Large intestine (tissue), 3 donors: ENCODE measurements at regions not wholly inside any gene's neighbourhood (a gene's known extent, or its start where the extent isn't known, plus 50 kb on each side); places are given as distances from the start of the nearest gene placed in this dataset.
"Not testable (repeated sequence)": the region's sequence is repeated elsewhere in the genome, so short reads cannot be mapped to it uniquely, and the experiment has no call there.

ENCODE experiments used
- DNase-seq, 2 donors: peaks; one replicate each; pipeline versions ENCODE4 v3.0.0 to v3.0.0-alpha.2; 2013
- H3K27ac ChIP-seq: one replicate; pipeline ENCODE4 v1.5.1; 2013; ENCODE audit warnings: low read length
- H3K27me3 ChIP-seq: 2 replicates; pipeline ENCODE4 v1.6.1; 2013; ENCODE audit warnings: low read length; ENCODE audit not compliant: control insufficient read depth, insufficient read depth
- H3K36me3 ChIP-seq: 2 replicates; pipeline ENCODE4 v1.6.1; 2013; ENCODE audit warnings: low read length; ENCODE audit not compliant: control insufficient read depth, insufficient read depth
- H3K4me1 ChIP-seq: one replicate; pipeline ENCODE4 v1.6.1; 2013; ENCODE audit warnings: low read length; ENCODE audit not compliant: control insufficient read depth, insufficient read depth
- H3K4me3 ChIP-seq: one replicate; pipeline ENCODE4 v1.5.1; 2013; ENCODE audit warnings: low read length
- H3K9me3 ChIP-seq: one replicate; pipeline ENCODE4 v1.6.1; 2013; ENCODE audit warnings: mild to moderate bottlenecking, low read depth, low read length, moderate library complexity; ENCODE audit not compliant: control insufficient read depth
- WGBS: methylation state at CpG from one replicate; pipeline ENCODE4 v1.1.5; 2013; ENCODE audit warnings: low lambda C conversion rate; ENCODE audit not compliant: insufficient coverage; 5-methylcytosine and 5-hydroxymethylcytosine counted together

- H3K4me1 ChIP-seq = peaks cover 11% of the 10 kb centered on the region
- no peak overlapping the region for H3K4me3 ChIP-seq
Observed at GRCh38 chr6:4358414-4359107, 223.2 kb upstream of the ECI2 start.

GRCh38 chr6:4357660-4358152, 222.3 kb upstream of the ECI2 start:
- H3K4me3 ChIP-seq, H3K27me3 ChIP-seq, H3K27ac ChIP-seq, H3K9me3 ChIP-seq, H3K36me3 ChIP-seq, DNase-seq, H3K4me1 ChIP-seq: not testable (repeated sequence)
- WGBS = 80% methylated on average over 1 of the region's 3 CpGs

More at GRCh38 chr6:4358414-4359107, 223.2 kb upstream of the ECI2 start:
- no peaks in the 10 kb centered on the region for H3K36me3 ChIP-seq
- H3K9me3 ChIP-seq = no peaks in the 10 kb centered on the region
- no peak overlapping the region for H3K27ac ChIP-seq
- no peaks in the 10 kb centered on the region for H3K27me3 ChIP-seq
- peak; percentile 68 to 84 for DNase-seq
- no CpG with 5 or more reads among the region's 13 CpGs for WGBS

- no peaks in the 10 kb centered on the region for H3K27me3 ChIP-seq
- no peak for DNase-seq
- H3K4me1 ChIP-seq = peaks cover 5% of the 10 kb centered on the region
- no peak overlapping the region for H3K4me3 ChIP-seq
- H3K36me3 ChIP-seq = no peaks in the 10 kb centered on the region
- H3K27ac ChIP-seq = no peak overlapping the region
- WGBS = 93% methylated on average over 2 of the region's 7 CpGs
- H3K9me3 ChIP-seq = no peaks in the 10 kb centered on the region
Observed at GRCh38 chr6:4356899-4357659, 221.7 kb upstream of the ECI2 start.

GRCh38 chr6:4355241-4355640, 219.9 kb upstream of the ECI2 start:
- peaks cover 8% of the 10 kb centered on the region for H3K4me1 ChIP-seq
- H3K9me3 ChIP-seq = no peaks in the 10 kb centered on the region
- no CpG with 5 or more reads among the region's 5 CpGs for WGBS
- no peak for DNase-seq
- H3K27me3 ChIP-seq = peaks cover 8% of the 10 kb centered on the region
- no peak overlapping the region for H3K27ac ChIP-seq
- no peak overlapping the region for H3K4me3 ChIP-seq
- no peaks in the 10 kb centered on the region for H3K36me3 ChIP-seq

- no peak for DNase-seq
- no peaks in the 10 kb centered on the region for H3K9me3 ChIP-seq
- no peak overlapping the region for H3K27ac ChIP-seq
- WGBS = 60% methylated on average over 1 of the region's 7 CpGs
- H3K36me3 ChIP-seq = no peaks in the 10 kb centered on the region
- peaks cover 7% of the 10 kb centered on the region for H3K4me1 ChIP-seq
- no peak overlapping the region for H3K4me3 ChIP-seq
- H3K27me3 ChIP-seq = peaks cover 12% of the 10 kb centered on the region
Observed at GRCh38 chr6:4354181-4354580, 218.8 kb upstream of the ECI2 start.

GRCh38 chr6:4352731-4353130, 217.4 kb upstream of the ECI2 start:
- DNase-seq = no peak
- Histone ChIP-seq H3K4me1 (peaks cover 3% of the 10 kb centered on the region), H3K27me3 (peaks cover 12% of the 10 kb centered on the region), H3K36me3 (no peaks in the 10 kb centered on the region), H3K9me3 (no peaks in the 10 kb centered on the region), H3K4me3 (no peak overlapping the region), H3K27ac (no peak overlapping the region)
- no CpG with 5 or more reads among the region's 6 CpGs for WGBS

- Histone ChIP-seq H3K27ac (no peak overlapping the region), H3K27me3 (peaks cover 12% of the 10 kb centered on the region)
- WGBS = no CpG with 5 or more reads among the region's 5 CpGs
Observed at GRCh38 chr6:4352322-4352669, 216.9 kb upstream of the ECI2 start.

GRCh38 chr6:4351520-4352321, 216.3 kb upstream of the ECI2 start:
- Histone ChIP-seq H3K27ac (no peak overlapping the region), H3K4me3 (no peak overlapping the region), H3K27me3 (peaks cover 12% of the 10 kb centered on the region), H3K9me3 (no peaks in the 10 kb centered on the region), H3K36me3 (no peaks in the 10 kb centered on the region), H3K4me1 (peaks cover 3% of the 10 kb centered on the region)
- WGBS = 70% methylated on average over 2 of the region's 21 CpGs
- peak; percentile 12 to 48 for DNase-seq

More at GRCh38 chr6:4352322-4352669, 216.9 kb upstream of the ECI2 start:
- DNase-seq = no peak
- Histone ChIP-seq H3K36me3 (no peaks in the 10 kb centered on the region), H3K4me3 (no peak overlapping the region), H3K9me3 (no peaks in the 10 kb centered on the region), H3K4me1 (peaks cover 3% of the 10 kb centered on the region)

GRCh38 chr6:4350567-4351519, 215.5 kb upstream of the ECI2 start:
- WGBS = 75% methylated on average over 4 of the region's 9 CpGs
- Histone ChIP-seq H3K4me3 (no peak overlapping the region), H3K36me3 (no peaks in the 10 kb centered on the region), H3K4me1 (peaks cover 3% of the 10 kb centered on the region), H3K27me3 (peaks cover 12% of the 10 kb centered on the region), H3K27ac (no peak overlapping the region), H3K9me3 (no peaks in the 10 kb centered on the region)
- no peak for DNase-seq
